ENCODE measurements at regions not wholly inside any gene's neighbourhood (a gene's known extent, or its start where the extent isn't known, plus 50 kb on each side); places are given as distances from the start of the nearest gene placed in this dataset.
"Not testable (repeated sequence)": the region's sequence is repeated elsewhere in the genome, so short reads cannot be mapped to it uniquely, and the experiment has no call there.

- TF ChIP-seq EZH2 (IDR thresholded peaks at IDR 0.05; ENCODE audit: borderline replicate concordance, low read depth, low read length, poor library complexity, severe bottlenecking): not testable (repeated sequence)
- TF ChIP-seq, protein P1, sequence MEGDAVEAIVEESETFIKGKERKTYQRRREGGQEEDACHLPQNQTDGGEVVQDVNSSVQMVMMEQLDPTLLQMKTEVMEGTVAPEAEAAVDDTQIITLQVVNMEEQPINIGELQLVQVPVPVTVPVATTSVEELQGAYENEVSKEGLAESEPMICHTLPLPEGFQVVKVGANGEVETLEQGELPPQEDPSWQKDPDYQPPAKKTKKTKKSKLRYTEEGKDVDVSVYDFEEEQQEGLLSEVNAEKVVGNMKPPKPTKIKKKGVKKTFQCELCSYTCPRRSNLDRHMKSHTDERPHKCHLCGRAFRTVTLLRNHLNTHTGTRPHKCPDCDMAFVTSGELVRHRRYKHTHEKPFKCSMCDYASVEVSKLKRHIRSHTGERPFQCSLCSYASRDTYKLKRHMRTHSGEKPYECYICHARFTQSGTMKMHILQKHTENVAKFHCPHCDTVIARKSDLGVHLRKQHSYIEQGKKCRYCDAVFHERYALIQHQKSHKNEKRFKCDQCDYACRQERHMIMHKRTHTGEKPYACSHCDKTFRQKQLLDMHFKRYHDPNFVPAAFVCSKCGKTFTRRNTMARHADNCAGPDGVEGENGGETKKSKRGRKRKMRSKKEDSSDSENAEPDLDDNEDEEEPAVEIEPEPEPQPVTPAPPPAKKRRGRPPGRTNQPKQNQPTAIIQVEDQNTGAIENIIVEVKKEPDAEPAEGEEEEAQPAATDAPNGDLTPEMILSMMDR (conservative IDR thresholded peaks at IDR 0.05; ENCODE audit: low read depth, low read length): not testable (repeated sequence)
Observed at GRCh38 chr17:15835481-15835880, 103.4 kb downstream of the TBC1D26 start.
